ENCODE measurements at regions not wholly inside any gene's neighbourhood (a gene's known extent, or its start where the extent isn't known, plus 50 kb on each side); places are given as distances from the start of the nearest gene placed in this dataset.

- CTCF ChIA-PET: no interaction called here
- H3K9me3 ChIP-seq (ENCODE audit: control insufficient read depth, insufficient read depth, low read depth, low read length): no peaks in the 10 kb centered on the region
- H3K4me3 ChIP-seq (ENCODE audit: low read depth, low read length): no peak overlapping the region
- TF ChIP-seq ZNF157 (tag by site-specific recombination; IDR thresholded peaks at IDR 0.05) (no peak), ZNF266 (tag by site-specific recombination; IDR thresholded peaks at IDR 0.05; ENCODE audit: low read depth) (no peak), ZNF580 (tag by site-specific recombination; IDR thresholded peaks at IDR 0.05) (no peak), BCL11B (tag by site-specific recombination; IDR thresholded peaks at IDR 0.05; ENCODE audit: low read depth) (no peak), IKZF3 (tag by site-specific recombination; IDR thresholded peaks at IDR 0.05) (no peak), ZNF2 (tag by site-specific recombination; IDR thresholded peaks at IDR 0.05) (no peak), PRDM4 (tag by site-specific recombination; IDR thresholded peaks at IDR 0.05) (no peak), ZNF658 (tag by site-specific recombination; IDR thresholded peaks at IDR 0.05) (no peak), ZNF274 (IDR thresholded peaks at IDR 0.05; ENCODE audit: low read length) (no peak), ZNF274 (tag by site-specific recombination; IDR thresholded peaks at IDR 0.05; ENCODE audit: borderline replicate concordance) (no peak), TRIM28 (IDR thresholded peaks at IDR 0.05; ENCODE audit: borderline replicate concordance, low read length) (no peak), TCF7L2 (IDR thresholded peaks at IDR 0.05; ENCODE audit: borderline replicate concordance, low read depth, low read length) (no peak), GLIS2 (tag by site-specific recombination; IDR thresholded peaks at IDR 0.05) (no peak), ZBTB20 (tag by site-specific recombination; IDR thresholded peaks at IDR 0.05) (no peak), ZNF645 (tag by site-specific recombination; IDR thresholded peaks at IDR 0.05) (no peak)
- TF ChIP-seq, protein P1, sequence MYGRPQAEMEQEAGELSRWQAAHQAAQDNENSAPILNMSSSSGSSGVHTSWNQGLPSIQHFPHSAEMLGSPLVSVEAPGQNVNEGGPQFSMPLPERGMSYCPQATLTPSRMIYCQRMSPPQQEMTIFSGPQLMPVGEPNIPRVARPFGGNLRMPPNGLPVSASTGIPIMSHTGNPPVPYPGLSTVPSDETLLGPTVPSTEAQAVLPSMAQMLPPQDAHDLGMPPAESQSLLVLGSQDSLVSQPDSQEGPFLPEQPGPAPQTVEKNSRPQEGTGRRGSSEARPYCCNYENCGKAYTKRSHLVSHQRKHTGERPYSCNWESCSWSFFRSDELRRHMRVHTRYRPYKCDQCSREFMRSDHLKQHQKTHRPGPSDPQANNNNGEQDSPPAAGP (tag by site-specific recombination; IDR thresholded peaks at IDR 0.05): no peak
- TF ChIP-seq, protein P2, sequence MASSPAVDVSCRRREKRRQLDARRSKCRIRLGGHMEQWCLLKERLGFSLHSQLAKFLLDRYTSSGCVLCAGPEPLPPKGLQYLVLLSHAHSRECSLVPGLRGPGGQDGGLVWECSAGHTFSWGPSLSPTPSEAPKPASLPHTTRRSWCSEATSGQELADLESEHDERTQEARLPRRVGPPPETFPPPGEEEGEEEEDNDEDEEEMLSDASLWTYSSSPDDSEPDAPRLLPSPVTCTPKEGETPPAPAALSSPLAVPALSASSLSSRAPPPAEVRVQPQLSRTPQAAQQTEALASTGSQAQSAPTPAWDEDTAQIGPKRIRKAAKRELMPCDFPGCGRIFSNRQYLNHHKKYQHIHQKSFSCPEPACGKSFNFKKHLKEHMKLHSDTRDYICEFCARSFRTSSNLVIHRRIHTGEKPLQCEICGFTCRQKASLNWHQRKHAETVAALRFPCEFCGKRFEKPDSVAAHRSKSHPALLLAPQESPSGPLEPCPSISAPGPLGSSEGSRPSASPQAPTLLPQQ (tag by site-specific recombination; IDR thresholded peaks at IDR 0.05): no peak
- no peak overlapping the region for H3K27ac ChIP-seq (ENCODE audit: extremely low read depth, low read depth, low read length)
- H3K4me1 ChIP-seq (ENCODE audit: control insufficient read depth, insufficient read depth, low read length): no peaks in the 10 kb centered on the region
- POLR2A ChIA-PET: no interaction called here
- no peaks in the 10 kb centered on the region for H3K36me3 ChIP-seq (ENCODE audit: control insufficient read depth in 2 of 2, insufficient read depth in 1 of 2, low read length in 2 of 2)
Observed at GRCh38 chr3:153972862-153973261, 148.3 kb upstream of the ARHGEF26 start.

DNA sequence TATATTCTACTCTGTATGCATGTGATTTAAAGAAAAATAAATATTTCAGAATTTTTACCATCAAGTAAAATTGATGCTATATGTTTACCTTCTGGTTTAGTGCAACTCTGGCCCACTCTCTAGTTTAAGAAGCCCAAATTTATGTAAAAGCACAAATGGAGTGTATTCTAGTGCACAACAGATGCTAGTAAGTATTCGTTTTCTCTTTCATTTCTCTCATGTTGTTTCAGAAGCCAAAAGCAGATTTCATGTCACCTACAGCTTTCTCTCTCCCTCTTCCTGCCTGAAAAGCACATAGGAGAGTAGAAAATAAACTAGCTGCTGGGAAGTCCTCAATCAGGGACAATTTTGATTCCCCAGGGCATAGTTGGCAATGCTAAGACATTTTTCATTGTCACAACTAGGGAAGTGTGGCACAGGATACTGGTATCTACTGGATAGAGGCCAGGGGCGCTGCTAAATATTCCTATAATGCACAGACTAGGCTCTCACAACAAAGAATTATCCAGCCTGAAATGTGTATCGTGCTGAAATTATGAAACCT is 147.4 kb upstream of the ARHGEF26 start:
- no peaks in the 10 kb centered on the region for H3K36me3 ChIP-seq (ENCODE audit: control insufficient read depth in 2 of 2, insufficient read depth in 1 of 2, low read length in 2 of 2)
- no peaks in the 10 kb centered on the region for H3K4me1 ChIP-seq (ENCODE audit: control insufficient read depth, insufficient read depth, low read length)
- ChIA-PET POLR2A (no interaction called here), CTCF (no interaction called here)
- H3K9me3 ChIP-seq (ENCODE audit: control insufficient read depth, insufficient read depth, low read depth, low read length): no peaks in the 10 kb centered on the region
- no peak overlapping the region for H3K27ac ChIP-seq (ENCODE audit: extremely low read depth, low read depth, low read length)
- no peak overlapping the region for H3K4me3 ChIP-seq (ENCODE audit: low read depth, low read length)
- TF ChIP-seq SCRT2 (tag by site-specific recombination; IDR thresholded peaks at IDR 0.05) (no peak), ZNF776 (tag by site-specific recombination; IDR thresholded peaks at IDR 0.05; ENCODE audit: borderline replicate concordance) (no peak), ZNF610 (tag by site-specific recombination; IDR thresholded peaks at IDR 0.05; ENCODE audit: borderline replicate concordance) (no peak), ZNF621 (tag by site-specific recombination; IDR thresholded peaks at IDR 0.05) (no peak), ZNF10 (tag by site-specific recombination; IDR thresholded peaks at IDR 0.05) (no peak), ZNF580 (tag by site-specific recombination; IDR thresholded peaks at IDR 0.05) (no peak), ZNF114 (tag by site-specific recombination; IDR thresholded peaks at IDR 0.05) (no peak), MZF1 (tag by site-specific recombination; IDR thresholded peaks at IDR 0.05; ENCODE audit: borderline replicate concordance) (no peak), ZFP3 (tag by site-specific recombination; IDR thresholded peaks at IDR 0.05; ENCODE audit: low read depth) (no peak), ZNF214 (tag by site-specific recombination; IDR thresholded peaks at IDR 0.05; ENCODE audit: borderline replicate concordance) (no peak)
- TF ChIP-seq, protein P3, sequence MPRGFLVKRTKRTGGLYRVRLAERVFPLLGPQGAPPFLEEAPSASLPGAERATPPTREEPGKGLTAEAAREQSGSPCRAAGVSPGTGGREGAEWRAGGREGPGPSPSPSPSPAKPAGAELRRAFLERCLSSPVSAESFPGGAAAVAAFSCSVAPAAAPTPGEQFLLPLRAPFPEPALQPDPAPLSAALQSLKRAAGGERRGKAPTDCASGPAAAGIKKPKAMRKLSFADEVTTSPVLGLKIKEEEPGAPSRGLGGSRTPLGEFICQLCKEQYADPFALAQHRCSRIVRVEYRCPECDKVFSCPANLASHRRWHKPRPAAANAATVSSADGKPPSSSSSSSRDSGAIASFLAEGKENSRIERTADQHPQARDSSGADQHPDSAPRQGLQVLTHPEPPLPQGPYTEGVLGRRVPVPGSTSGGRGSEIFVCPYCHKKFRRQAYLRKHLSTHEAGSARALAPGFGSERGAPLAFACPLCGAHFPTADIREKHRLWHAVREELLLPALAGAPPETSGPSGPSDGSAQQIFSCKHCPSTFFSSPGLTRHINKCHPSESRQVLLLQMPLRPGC (tag by site-specific recombination; IDR thresholded peaks at IDR 0.05): no peak

Measured in HEK293 (cell line).